Testis (tissue), 2 donors: ENCODE measurements at regions not wholly inside any gene's neighbourhood (a gene's known extent, or its start where the extent isn't known, plus 50 kb on each side); places are given as distances from the start of the nearest gene placed in this dataset.
"Not testable (repeated sequence)": the region's sequence is repeated elsewhere in the genome, so short reads cannot be mapped to it uniquely, and the experiment has no call there.

Source experiments
- DNase-seq: peaks from one replicate; pipeline ENCODE4 v3.0.0-alpha.2; 2019
- H3K27ac ChIP-seq, 2 donors: fragments of 200-600 bp; sonication (generic); one replicate each; pipeline ENCODE4 v1.5.1; 2019
- H3K27me3 ChIP-seq: fragments of 200-600 bp; sonication (generic); one replicate; pipeline ENCODE4 v1.5.1; 2019
- H3K36me3 ChIP-seq: fragments of 200-600 bp; sonication (generic); one replicate; pipeline ENCODE4 v1.5.1; 2017; ENCODE audit warnings: low read depth; ENCODE audit errors: missing control alignments
- H3K4me1 ChIP-seq: fragments of 200-600 bp; sonication (generic); one replicate; pipeline ENCODE4 v1.5.1; 2019
- H3K4me3 ChIP-seq, 2 donors: fragments of 200-600 bp; sonication (generic); one replicate each; pipeline ENCODE4 v1.5.1; 2017 to 2019
- H3K9me3 ChIP-seq: fragments of 200-600 bp; sonication (generic); one replicate; pipeline ENCODE4 v1.5.1; 2017
- CTCF ChIP-seq, 3 experiments: fragments of 450-650 bp in 2 of 3; fragments of 200-600 bp in 1 of 3; sonication (generic) in 1 of 3; IDR thresholded peaks; one replicate each; pipeline ENCODE4 v1.5.1; 2016 to 2019; ENCODE audit warnings: antibody characterized with exemption in 3 of 3, mild to moderate bottlenecking in 2 of 3, moderate library complexity in 1 of 3
- POLR2A ChIP-seq: fragments of 450-650 bp; IDR thresholded peaks from one replicate; pipeline ENCODE4 v1.6.1; 2017; ENCODE audit warnings: antibody characterized with exemption, mild to moderate bottlenecking, moderate library complexity
- WGBS, 2 donors: methylation state at CpG; one replicate each; pipeline ENCODE4 v1.1.5; 2018; 5-methylcytosine and 5-hydroxymethylcytosine counted together
- intact Hi-C: fragments of 100-400 bp; cut with DNase I; formaldehyde crosslinking; loops from one replicate; pipeline ENCODE4 v1.15.1; 2023; ENCODE audit warnings: low total_unique reads

GRCh38 chr14:56061051-56061450 lies 57.2 kb upstream of the PELI2 start:
- Histone ChIP-seq H3K36me3 (no peaks in the 10 kb centered on the region), H3K4me1 (no peaks in the 10 kb centered on the region), H3K9me3 (no peaks in the 10 kb centered on the region), H3K27ac (no peak overlapping the region), H3K27me3 (no peaks in the 10 kb centered on the region), H3K4me3 (no peak overlapping the region)
- DNase-seq: no peak
- TF ChIP-seq CTCF (IDR thresholded peaks at IDR 0.05) (no peak), POLR2A (no peak)
- intact Hi-C loops: no loop called here
- 80 to 81% methylated on average over 4 of the region's 4 CpGs for WGBS, 2 donors

GRCh38 chr14:56063131-56063530 lies 55.1 kb upstream of the PELI2 start:
- Histone ChIP-seq H3K27me3 (no peaks in the 10 kb centered on the region), H3K27ac (no peak overlapping the region), H3K9me3 (no peaks in the 10 kb centered on the region), H3K4me3 (no peak overlapping the region), H3K4me1 (no peaks in the 10 kb centered on the region), H3K36me3 (no peaks in the 10 kb centered on the region)
- TF ChIP-seq CTCF (IDR thresholded peaks at IDR 0.05): no peak
- no peak for TF ChIP-seq POLR2A
- intact Hi-C loops: no loop called here
- WGBS, 2 donors: 75 to 89% methylated on average over 4 of the region's 4 CpGs
- DNase-seq: no peak

- H3K4me3 ChIP-seq: no peak overlapping the region
- intact Hi-C loops: no loop called here
- DNase-seq: no peak
- H3K4me1 ChIP-seq: no peaks in the 10 kb centered on the region
- no peaks in the 10 kb centered on the region for H3K9me3 ChIP-seq
- H3K27ac ChIP-seq: no peak overlapping the region
- H3K36me3 ChIP-seq: no peaks in the 10 kb centered on the region
- WGBS, 2 donors: 96 to 98% methylated on average over 5 of the region's 5 CpGs
- TF ChIP-seq CTCF (IDR thresholded peaks at IDR 0.05) (no peak), POLR2A (no peak)
- H3K27me3 ChIP-seq: no peaks in the 10 kb centered on the region
Observed at GRCh38 chr14:56064513-56064912, 53.7 kb upstream of the PELI2 start.

- H3K27me3 ChIP-seq, intact Hi-C loops, H3K4me1 ChIP-seq, H3K9me3 ChIP-seq, H3K27ac ChIP-seq, H3K36me3 ChIP-seq, H3K4me3 ChIP-seq, DNase-seq: not testable (repeated sequence)
- 93% methylated on average over 4 of the region's 4 CpGs for WGBS, 2 donors
Observed at GRCh38 chr14:56065199-56065598, 53.0 kb upstream of the PELI2 start.

GRCh38 chr14:56065621-56066290 lies 52.5 kb upstream of the PELI2 start:
- intact Hi-C loops: no loop called here
- DNase-seq: no peak
- no peak overlapping the region for H3K4me3 ChIP-seq
- TF ChIP-seq CTCF (IDR thresholded peaks at IDR 0.05) (no peak), POLR2A (no peak)
- H3K36me3 ChIP-seq: no peaks in the 10 kb centered on the region
- H3K4me1 ChIP-seq: no peaks in the 10 kb centered on the region
- H3K27ac ChIP-seq: no peak overlapping the region
- WGBS, 2 donors: 92 to 93% methylated on average over 5 of the region's 5 CpGs
- no peaks in the 10 kb centered on the region for H3K9me3 ChIP-seq
- H3K27me3 ChIP-seq: no peaks in the 10 kb centered on the region
